HG02885 (cell line): ENCODE measurements at regions not wholly inside any gene's neighbourhood (a gene's known extent, or its start where the extent isn't known, plus 50 kb on each side); places are given as distances from the start of the nearest gene placed in this dataset.
"Not testable (repeated sequence)": the region's sequence is repeated elsewhere in the genome, so short reads cannot be mapped to it uniquely, and the experiment has no call there.

Source experiments
- ATAC-seq: cut with Tn5 transposase; IDR thresholded peaks from one replicate; pipeline ENCODE4 v1.9.1; 2021; ENCODE audit warnings: mild to moderate bottlenecking; ENCODE audit not compliant: unreplicated experiment, poor library complexity

GRCh38 chr16:26824469-26824868 lies 242.3 kb upstream of the C16orf82 start:
- ATAC-seq: no peak

DNA sequence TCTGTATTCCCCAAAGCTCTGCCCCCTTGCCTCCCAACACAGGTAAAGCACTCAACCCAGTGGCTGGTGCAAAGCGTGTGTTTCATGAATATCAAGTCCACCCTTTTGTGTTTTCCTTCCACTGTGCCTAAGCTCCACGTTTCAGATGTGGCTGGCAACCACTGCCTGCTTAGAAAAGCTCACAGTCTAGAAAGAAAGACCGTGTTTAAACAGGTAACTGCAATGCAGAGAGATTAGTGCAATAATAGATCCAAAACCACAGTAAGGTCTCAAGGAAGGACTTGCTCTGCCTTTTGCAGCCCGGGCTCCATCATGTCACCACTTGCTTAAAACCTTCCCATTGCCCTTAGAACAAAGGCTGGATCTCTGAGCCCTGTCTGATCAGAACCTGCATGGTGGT lies 240.2 kb upstream of the C16orf82 start:
- ATAC-seq: no peak

DNA sequence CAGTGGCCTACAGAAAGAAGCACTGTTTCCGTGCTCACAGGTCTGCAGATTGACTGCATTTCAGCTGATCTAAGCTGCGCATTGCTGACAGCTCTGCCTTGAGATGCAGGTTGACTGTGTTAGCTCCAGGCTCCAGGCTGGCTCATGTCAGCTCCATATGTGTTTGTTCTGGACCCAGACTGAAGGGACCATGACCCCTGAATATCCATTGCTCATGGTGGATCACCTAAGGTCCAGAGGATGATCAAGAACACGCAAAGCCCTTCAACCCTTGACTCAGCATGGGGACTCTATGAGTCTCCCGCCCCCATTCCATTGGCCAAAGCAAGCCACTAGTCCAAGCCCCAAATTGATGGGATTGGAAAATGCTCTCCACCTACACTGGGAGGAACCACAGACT lies 239.3 kb upstream of the C16orf82 start:
- ATAC-seq: no peak

GRCh38 chr16:26830428-26831127 lies 236.1 kb upstream of the C16orf82 start:
- ATAC-seq: no peak

GRCh38 chr16:26836114-26836513 lies 230.6 kb upstream of the C16orf82 start:
- ATAC-seq: not testable (repeated sequence)

- ATAC-seq: no peak
Observed at GRCh38 chr16:26838931-26839330, 227.8 kb upstream of the C16orf82 start.

GRCh38 chr16:26840691-26841090 lies 226.0 kb upstream of the C16orf82 start:
- no peak for ATAC-seq

GRCh38 chr16:26856271-26856670 lies 210.5 kb upstream of the C16orf82 start:
- no peak for ATAC-seq

DNA sequence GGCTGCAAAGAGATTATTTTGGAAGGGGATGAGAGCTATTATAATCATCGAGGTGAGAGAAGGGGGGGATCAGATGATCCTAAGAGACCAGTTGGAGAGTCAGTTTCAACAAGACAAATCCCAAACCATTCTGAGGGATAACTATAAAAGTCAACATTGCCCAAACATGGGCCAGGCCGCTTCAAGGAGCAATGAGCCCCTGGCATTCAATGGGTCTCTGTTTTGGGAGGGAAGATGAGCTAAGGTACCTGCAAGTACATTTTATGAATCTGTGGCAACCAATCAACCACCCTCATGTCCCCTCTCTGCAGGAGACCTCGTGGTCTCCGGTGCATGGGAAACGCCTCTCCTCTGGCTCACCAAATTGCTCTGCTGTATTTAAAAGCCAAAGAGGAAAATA lies 209.9 kb upstream of the C16orf82 start:
- ATAC-seq: no peak

DNA sequence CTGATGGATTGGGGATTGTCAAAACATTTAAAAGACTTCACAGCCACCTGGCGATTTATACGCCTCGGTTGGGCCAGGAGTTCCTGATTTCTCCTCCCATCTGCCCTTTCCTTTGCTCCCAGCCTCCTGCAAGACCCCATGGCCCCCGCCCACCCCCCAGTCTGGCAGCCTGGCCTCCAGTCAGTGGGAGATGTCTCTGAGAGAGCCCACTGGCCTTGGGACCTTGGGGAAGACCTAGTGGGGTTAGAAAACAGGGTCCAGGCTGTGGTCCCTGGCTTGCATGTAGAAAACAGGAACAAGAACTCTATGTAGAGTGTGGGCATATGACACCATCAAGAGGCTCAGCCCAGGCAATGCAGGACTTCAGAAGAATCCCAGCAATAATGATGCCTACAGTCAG lies 209.4 kb upstream of the C16orf82 start:
- no peak for ATAC-seq

DNA sequence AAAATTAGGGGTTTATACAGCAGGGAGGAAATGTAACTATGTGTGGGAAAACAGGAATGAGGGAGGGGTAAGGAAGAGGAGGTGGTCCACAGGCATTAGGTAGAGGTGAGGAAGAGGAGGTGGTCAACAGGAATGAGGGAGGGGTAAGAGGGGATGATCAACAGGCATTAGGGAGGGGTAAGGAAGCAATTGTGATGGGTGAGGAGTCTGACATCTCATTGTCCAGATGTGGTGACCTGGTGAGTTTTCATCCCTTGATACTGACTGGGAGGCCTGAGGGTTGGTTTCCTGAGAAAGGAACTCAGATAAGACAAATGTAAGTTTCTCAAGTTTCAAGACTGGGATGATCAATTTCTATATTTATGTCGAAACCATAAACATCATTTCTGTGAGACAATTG lies 206.2 kb upstream of the C16orf82 start:
- ATAC-seq: no peak

GRCh38 chr16:26863931-26864330 lies 202.8 kb upstream of the C16orf82 start:
- ATAC-seq: no peak

GRCh38 chr16:26874318-26874717 lies 192.4 kb upstream of the C16orf82 start:
- ATAC-seq: not testable (repeated sequence)

DNA sequence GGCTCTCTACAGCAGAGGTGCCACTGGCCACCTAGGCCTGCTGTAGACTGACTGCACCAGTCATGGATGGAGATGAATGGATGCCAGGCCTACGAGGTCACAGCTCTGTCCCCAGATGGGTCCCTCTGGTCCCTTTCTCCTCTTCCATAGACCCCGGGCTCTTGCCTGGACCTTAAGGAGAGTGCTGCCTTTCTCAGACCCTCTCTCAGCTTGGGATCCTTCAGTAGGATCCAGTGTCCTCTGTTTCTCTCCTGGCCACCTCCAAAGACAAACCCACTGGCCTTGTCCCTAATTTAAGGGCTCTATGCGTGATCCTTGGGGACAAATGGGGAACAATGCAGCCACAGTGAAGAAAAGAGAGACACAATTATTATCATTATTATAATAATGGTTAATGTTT lies 189.3 kb upstream of the C16orf82 start:
- no peak for ATAC-seq

GRCh38 chr16:26885674-26886073 lies 181.1 kb upstream of the C16orf82 start:
- ATAC-seq: no peak

GRCh38 chr16:26889740-26890139 lies 177.0 kb upstream of the C16orf82 start:
- no peak for ATAC-seq

DNA sequence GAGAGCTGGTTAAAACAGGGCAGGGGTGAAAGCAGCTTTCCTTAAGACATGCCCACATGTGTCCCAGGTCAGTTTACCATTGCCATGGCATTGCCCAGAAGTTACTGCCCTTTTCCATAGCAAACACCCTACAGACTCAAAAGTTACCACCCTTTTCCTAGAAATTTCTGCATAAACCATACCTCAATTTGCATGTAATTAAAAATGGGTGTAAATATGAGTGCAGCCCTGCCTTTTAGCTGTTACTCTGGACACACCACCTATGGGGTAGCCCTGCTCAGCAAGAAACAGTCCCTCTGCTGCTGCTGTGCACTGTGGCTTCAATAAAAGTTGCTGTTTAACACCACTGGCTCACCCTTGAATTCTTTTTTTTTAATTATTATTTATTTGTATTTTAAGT lies 168.5 kb upstream of the C16orf82 start:
- no peak for ATAC-seq

GRCh38 chr16:26901196-26901861 lies 165.4 kb upstream of the C16orf82 start:
- ATAC-seq: no peak

GRCh38 chr16:26901983-26902382 lies 164.7 kb upstream of the C16orf82 start:
- ATAC-seq: no peak

DNA sequence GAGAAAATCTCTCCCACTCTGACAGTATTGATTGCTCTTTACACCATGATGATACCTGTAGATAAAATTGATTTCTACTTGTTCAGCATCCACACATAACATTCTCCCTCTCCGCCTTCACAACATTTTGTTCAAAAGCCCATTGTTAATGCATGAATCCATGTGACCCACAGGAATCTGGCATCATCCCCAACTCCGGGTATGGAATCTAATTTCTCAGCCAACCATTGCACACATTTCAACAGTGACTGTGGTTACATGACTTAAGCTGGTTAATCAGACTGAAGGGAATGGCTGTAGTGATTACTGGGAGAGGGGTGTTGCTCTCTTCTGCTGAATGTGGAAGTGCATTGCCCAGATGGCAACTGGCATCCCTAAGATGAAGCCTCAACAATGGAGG lies 161.4 kb upstream of the C16orf82 start:
- ATAC-seq: no peak

GRCh38 chr16:26909623-26910022 lies 157.1 kb upstream of the C16orf82 start:
- no peak for ATAC-seq

- no peak for ATAC-seq
Observed at GRCh38 chr16:26911436-26911835, 155.3 kb upstream of the C16orf82 start.
